HG03442 (cell line): ENCODE measurements at regions not wholly inside any gene's neighbourhood (a gene's known extent, or its start where the extent isn't known, plus 50 kb on each side); places are given as distances from the start of the nearest gene placed in this dataset.

Experiments
- ATAC-seq: cut with Tn5 transposase; IDR thresholded peaks from one replicate; pipeline ENCODE4 v1.9.1; 2021; ENCODE audit warnings: mild to moderate bottlenecking, moderate library complexity; ENCODE audit not compliant: unreplicated experiment

- ATAC-seq, result no peak
These were observed 665.4 kb upstream of the HS6ST1 start for GRCh38 chr2:128984081-128984480.

- no peak for ATAC-seq
These were observed 666.2 kb upstream of the HS6ST1 start for GRCh38 chr2:128984855-128985254.

- no peak for ATAC-seq
These were observed 667.5 kb upstream of the HS6ST1 start for GRCh38 chr2:128986026-128986715.

DNA sequence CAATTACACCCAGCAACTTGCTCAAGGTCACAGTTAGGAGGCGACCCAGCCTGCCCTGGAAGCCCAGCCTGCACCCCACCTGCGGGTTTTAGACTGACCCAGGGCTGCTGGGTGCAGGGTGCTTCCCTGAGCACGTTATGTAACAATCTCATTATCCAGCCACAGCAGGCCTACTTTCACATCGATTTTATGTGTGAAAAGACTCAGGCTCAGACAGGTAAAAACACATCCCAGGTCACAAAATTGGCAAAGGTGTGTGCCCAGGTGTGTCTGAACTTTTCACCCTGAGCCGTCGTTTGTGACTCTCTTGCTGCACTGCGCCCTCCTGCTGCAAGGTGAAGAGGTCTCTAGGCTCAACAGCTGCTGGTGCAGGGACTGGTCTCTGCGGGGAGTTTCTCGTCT, 668.2 kb upstream of the HS6ST1 start:
- ATAC-seq, result no peak

- no peak for ATAC-seq
These were observed 669.7 kb upstream of the HS6ST1 start for GRCh38 chr2:128988326-128988725.

GRCh38 chr2:128988967-128989366, 670.3 kb upstream of the HS6ST1 start:
- no peak for ATAC-seq

DNA sequence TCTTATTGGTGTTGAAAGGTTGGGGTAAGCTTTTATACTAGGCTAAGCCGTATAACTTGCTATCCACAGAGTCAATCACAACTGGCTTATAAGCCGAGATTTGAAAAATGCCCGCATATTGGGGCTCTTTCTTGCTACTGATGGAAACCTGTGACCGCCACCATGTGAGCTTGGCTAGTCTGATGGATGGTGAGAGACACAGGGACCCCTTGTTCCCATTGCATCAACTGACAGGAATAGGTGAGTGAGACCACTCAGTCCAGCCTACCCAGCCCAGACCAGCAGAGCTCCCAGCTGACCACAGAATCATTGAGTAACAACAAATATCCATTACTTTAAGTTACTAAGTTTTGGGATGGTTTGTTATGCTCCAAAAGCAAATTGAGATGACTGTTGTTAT, 676.4 kb upstream of the HS6ST1 start:
- ATAC-seq, result no peak

DNA sequence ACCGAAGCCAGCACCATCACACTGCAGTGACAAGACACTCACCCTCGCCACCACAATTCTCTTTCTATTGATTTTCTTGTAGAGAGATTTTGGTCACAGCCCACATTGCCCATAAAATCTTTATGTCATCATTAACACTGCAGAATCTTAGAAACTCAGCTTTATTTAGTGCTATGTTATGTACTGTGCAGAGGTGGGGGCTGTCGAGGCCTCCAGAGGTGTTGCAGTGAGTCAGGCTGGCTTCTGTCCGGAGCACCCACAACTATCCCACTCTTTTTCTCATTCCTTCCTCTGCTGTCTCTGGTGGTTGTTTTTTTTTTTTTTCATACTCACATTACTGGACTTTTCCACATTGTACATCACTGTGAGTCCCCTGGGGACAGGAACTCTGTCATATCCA, 677.4 kb upstream of the HS6ST1 start:
- no peak for ATAC-seq

DNA sequence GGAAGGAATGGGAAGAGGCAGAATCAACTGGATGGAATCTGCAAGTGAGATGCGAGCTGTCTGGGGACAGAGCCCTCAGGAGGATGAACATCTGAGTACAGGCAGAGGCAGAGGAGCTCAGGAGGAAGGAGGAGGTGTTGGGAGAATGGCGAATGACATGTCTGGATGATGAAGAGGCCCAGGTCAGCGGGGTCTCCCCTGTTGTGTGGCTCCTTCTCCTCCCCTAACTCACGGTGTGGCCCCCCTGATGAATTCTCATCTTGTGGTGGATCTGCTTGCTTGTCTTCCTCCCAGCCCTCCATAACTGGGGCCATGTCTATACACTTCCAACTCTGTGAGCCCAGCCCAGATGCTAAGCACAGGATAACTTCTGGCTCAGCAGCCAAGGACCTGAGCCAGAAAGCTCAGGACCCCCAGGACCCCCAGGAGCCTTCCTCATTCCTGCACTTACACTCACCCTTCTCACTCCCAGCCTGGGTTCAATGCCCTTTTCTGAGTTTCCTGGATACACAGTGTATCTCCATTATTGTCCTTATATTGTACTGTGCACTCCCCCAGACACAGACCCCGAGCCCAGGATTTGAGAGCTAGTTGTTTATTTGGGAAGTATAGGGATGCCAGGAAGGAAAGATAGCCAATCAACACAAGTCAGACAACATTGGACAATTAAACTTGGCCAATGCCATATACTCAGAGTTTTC, 678.6 kb upstream of the HS6ST1 start:
- ATAC-seq, result no peak

GRCh38 chr2:129001926-129002325, 683.3 kb upstream of the HS6ST1 start:
- ATAC-seq, result no peak

GRCh38 chr2:129002751-129003150, 684.1 kb upstream of the HS6ST1 start:
- ATAC-seq, result no peak

DNA sequence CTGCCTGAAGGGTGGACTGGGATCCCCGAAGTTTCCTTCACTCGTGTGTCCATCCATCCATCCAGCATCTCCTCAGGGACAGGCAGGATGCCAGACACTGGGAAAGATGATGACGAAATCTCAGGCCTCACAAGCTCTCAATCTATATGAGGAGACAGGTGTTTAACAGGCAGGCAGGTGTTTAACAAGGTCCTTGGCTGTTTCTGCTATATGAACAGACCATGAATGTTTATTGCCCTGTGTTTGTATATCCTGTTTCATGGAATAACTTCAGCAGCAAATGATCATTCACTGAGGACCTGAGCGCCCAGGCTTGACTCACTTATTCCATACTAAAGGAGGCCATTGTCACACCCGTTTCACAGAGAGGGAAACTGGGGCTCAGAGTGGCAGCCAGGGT, 685.8 kb upstream of the HS6ST1 start:
- ATAC-seq, result no peak

GRCh38 chr2:129004940-129005490, 686.3 kb upstream of the HS6ST1 start:
- no peak for ATAC-seq

- no peak for ATAC-seq
These were observed 687.6 kb upstream of the HS6ST1 start for GRCh38 chr2:129006135-129006886.

- no peak for ATAC-seq
These were observed 688.2 kb upstream of the HS6ST1 start for GRCh38 chr2:129006901-129007300.

DNA sequence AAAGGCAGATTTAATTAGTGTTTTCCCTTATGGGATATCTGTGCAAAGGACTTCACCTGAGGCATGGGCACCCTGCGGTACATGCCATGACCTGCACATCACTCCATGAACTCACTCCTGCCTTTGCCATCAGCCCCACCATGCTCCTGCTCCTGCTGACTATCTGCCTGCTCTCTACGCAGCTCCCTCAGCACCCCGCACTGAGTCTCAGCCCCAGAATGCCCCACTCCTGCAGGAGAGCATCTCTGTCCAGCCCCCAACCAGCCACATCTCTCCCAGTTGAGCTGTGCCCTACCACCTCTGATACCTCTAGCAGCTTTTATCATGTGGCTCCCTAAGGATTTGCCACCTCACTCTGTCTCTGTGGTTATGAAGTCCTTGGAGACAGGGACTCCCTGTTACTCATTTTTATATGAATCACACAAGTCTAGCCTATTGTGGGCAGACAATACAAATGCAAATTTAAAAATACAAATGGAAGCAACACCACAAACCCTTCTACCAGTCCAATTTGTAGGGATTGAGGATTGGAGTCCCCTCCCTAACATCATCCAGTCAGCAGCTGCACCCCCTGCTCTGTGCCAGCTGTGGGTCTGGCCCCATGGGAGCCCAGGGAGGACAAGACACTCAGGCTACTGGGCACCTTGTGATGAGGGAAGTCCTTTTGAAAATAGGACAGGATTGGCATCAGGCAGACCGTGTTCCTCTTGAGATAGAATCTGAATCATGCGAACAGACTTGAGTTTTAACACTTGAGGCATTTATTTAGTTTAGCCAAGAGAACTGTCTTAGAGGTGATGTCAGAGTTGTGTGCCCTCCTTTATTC, 689.6 kb upstream of the HS6ST1 start:
- ATAC-seq, result no peak

DNA sequence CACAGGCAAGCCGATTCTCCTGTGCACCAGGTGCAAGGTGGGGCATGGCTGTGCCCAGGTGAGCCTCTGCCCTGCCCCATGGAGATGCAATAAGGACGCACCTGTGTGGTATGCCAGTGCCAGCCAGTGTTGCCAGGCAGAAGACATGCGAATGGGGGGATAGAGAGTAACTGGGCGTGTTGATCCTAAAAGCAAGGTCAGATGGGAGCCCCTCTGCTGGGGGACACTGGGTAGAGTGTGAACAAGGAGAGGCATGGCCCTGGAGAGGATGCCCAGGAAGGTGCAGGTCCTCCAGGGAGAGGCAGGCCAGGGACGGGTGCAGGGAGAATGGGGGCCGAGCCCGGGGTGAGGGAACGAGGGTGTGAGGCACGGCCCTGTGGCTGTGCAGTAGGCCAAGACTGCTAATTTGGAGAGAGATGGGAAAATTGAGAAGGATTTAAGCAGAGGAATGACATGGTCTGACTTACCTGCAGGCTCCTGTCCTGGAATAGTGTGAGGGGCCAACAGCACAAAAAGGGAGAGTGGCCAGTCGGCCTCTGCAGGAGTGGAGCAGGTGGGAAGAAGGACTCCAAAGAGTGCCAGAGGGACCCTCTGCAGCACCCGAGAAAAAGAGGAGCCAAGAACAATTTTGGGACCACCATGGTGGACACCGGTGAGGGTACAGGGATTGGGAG, 690.4 kb upstream of the HS6ST1 start:
- ATAC-seq, result no peak

DNA sequence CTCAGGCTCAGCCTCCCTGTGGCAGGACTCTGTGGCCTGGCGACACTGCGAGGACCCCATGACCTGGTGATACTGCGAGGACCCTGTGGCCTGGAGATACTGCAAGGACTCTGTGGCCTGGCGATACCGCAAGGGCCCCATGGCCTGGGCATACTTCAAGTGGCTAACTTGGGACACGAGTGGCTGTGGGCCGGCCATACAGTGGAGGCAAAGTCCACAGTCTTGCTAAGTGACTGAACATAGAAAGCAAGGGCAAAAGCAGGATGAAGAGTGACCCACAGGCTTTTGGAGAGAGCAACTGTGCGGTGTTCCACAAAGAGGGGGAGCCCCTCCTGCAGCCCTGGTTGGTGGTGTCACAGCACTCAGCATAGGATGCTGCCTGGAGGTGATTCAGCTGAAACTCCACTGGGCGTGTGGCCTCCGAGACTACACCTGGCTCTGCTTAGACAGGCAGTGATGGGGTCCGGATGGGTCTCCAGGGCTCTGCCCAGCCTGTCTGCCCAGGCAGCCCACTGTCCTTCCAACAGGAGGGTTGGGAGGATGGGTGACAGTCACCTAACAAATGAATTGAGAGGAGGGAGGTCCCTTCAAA, 691.0 kb upstream of the HS6ST1 start:
- no peak for ATAC-seq

- no peak for ATAC-seq
These were observed 691.6 kb upstream of the HS6ST1 start for GRCh38 chr2:129010262-129010661.
